MV-4-11 (cell line): ENCODE measurements at regions not wholly inside any gene's neighbourhood (a gene's known extent, or its start where the extent isn't known, plus 50 kb on each side); places are given as distances from the start of the nearest gene placed in this dataset.

ENCODE experiments used
- DNase-seq: peaks from one replicate; lab custom pipeline; 2025; lab: John Stamatoyannopoulos, UW

DNA sequence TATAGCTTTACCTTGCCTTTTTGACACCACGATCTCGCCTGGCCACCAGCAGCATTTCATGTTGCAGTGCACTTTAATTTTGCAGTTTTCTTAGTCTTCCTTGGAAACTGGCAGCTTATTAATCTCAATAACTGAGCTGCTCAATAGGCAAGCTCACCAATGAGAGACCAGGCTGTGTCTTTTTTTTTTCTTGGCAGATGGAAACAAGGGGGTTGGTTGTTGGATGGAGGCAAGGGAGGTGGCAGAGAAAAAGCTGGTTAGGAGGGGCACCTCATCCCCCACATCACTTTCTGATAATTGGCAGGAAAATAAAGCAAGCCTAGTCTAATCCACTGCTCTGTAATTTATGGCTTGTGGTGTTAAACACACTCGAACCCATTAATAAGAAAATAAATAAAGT is 324.5 kb upstream of the WWC1 start:
- DNase-seq: no peak

GRCh38 chr5:167967494-167968177 is 323.8 kb upstream of the WWC1 start:
- DNase-seq: no peak

DNA sequence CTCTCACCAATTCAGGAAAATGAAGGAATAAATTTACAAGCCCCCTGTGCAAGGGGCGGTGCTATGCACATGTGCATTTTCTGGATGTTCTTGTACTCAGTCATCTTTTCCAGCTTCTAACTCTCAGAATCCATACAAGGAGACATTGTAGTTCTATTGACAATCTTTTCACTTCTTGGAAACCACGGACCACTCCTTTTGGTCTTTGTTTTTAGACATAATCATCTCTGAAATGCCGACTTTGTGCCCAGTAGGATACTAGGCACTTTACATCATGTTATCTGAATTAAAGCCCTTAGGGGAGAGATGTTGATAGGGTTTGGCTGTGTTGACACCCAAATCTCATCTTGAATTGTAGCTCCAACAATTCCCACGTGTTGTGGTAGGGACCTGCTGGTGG is 322.6 kb upstream of the WWC1 start:
- no peak for DNase-seq

DNA sequence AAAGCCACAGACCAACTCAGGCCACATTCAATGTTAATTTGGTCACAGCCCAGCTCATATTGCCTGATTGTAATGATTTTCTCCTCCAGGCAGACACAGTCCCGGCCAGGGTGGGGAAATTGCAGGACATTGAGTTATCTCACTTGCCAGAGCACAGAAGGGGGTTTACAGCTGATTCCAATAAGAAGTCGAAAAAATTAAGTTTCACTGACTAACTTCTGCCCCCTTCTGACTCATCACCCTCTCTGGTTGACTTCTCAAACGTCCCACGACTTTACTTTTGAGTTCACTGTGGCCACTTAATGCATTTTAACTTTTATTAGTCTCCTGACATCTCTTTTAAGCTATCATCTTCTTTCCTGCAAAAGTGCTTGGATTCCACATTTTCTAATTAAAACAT is 321.4 kb upstream of the WWC1 start:
- DNase-seq: no peak

DNA sequence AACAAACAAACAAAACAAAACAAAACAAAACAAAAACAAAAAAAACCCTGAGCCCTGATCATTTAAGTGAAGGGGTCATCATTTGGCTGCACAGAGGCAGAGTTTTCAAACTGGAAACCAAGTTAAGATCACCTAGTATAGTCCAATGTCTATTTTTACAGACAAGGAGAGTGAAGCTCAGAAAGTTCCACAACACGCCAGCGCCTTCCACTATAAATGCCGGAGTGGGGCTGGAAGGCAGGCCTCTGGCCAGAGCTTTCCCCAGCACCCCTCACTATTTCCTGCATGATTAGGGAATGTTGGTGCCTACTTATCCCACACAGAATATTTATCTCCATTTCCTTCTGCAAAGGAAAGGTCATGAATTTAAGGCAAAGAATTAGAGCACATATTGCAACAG is 319.7 kb upstream of the WWC1 start:
- no peak for DNase-seq

DNA sequence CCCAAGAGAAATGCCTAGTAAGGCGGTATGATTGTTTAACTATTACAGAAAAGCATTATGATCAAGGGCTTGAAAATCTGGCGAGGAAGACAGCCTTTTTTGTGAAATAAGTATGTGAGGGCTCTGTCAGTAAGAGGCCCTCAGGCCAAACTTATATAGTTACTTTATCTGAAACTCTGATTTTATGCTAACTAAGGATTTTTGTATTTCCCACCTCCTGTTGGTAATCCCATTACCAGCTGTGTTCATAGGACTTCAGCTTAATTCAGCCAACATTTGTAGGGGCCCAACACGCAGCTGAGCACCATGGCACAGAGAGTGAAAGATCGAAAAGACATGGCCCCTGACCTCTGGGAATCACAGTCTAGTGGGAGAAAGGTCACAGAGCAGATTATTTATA is 318.3 kb upstream of the WWC1 start:
- no peak for DNase-seq

DNA sequence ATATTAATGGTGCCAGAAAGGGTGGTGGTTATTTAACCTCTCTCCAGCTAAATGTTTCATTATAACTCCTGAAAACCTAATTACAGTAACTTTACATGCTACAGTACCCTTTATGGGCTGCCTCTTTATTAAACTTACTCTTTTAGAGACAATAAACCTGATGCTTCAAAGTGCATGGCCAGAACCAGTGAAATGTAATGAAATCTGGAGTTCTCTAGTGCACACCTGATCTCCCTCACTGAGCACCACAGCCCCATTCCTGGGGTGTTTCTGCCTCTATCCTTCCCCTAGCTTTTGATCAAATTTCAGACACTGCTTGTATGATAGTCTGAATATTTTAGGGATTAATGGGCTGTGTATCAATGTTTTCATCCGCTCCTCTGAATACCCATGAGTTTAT is 306.5 kb upstream of the WWC1 start:
- no peak for DNase-seq

DNA sequence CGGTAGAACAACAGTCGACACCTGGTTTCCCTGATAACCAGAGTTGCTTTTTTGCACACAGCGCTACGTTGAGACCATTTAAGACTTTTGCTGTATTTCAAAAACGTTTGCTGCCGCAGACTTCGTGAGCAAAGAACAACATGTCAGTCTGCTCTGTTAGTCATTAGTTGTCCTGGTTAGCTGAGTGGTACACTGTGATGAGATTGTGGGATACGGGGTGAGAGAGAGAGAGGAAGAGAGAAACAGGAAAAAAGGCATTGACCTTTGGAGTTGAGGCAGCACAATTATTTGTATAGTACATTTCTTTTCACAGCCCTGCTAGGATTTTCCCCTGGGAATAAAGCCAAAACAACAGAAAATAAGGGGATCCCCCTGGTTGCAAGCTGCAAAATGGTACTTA is 306.1 kb upstream of the WWC1 start:
- DNase-seq: no peak

- no peak for DNase-seq
These were observed 303.8 kb upstream of the WWC1 start for GRCh38 chr5:167987490-167988280.

DNA sequence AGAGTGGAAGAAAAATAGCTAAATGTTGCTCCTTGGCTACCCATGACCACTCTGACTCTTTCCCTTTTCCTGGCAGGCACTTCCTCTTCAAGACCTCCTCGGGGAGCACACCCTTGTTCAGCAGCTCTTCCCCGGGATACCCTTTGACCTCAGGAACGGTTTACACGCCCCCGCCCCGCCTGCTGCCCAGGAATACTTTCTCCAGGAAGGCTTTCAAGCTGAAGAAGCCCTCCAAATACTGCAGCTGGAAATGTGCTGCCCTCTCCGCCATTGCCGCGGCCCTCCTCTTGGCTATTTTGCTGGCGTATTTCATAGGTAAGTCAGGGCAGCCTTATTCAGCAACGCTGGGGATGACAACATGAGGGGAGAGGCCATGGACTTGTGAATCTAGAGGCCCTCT is 298.6 kb upstream of the WWC1 start:
- no peak for DNase-seq

DNA sequence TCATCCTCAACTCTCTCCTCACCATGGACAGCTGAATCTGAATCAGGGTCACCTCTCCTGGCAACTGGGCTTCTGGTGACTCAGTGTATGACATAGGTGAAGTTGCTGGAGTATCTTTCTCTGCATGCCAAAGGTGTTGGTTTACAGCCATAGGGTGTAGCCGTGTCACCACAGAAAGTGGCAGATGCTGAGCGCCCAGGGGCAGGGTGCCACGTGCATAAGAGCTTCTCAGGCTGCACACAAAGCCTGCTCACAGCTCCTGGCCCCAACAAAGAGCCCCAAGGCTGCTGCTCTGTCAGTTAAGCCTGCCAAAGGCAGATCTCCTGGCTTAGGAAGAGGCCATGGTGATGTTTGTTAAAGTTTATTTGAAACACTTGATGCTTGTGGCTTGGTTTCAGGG is 297.7 kb upstream of the WWC1 start:
- no peak for DNase-seq

DNA sequence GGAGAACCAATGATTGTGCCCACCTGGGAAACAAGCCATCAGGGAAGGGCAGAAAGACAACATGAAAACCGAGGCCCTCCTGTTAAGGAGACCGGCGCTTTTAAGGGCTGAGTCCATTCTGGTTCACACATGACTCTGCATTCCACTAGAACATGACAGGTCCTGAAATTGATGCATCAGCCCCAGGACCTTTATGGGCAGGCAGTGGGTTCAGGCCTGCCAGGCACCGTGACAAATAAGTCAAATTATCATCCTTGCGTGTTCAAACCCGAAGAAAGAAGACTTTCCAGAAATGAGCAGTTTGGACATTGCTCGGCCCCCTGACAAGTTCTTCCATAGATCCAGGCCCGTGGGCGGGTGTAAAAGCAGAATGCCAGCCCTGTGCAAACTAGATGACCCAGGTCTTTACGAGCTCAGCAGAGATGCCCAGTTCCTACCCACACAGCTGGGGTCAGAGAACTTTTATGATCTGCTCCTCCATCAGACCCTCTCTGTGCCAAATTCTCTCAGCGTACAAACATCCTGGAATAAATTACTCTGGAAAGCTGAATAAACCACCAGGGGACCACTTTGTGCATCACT is 295.5 kb upstream of the WWC1 start:
- no peak for DNase-seq

GRCh38 chr5:167998148-167998767 is 293.2 kb upstream of the WWC1 start:
- no peak for DNase-seq

- DNase-seq: no peak
These were observed 292.3 kb upstream of the WWC1 start for GRCh38 chr5:167999182-167999581.

DNA sequence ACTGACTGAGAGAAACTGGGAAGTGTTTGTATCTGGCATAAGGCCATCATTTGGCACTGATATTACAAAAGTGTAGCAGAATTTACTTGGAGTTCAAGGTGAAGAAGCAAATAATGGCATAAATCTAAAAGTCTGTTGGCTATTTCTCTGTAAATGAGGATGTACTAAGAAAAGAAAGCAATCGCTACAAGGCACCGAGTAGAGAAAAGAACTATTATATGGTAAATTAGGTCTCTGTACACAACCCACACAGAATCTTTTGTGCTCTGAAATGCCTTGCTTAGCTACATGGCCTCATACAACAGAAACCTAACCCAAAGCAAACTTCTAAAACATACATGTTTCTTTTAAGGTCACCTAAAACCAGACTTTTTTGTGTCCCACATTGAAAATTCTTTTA is 290.1 kb upstream of the WWC1 start:
- DNase-seq: no peak

- DNase-seq: no peak
These were observed 289.3 kb upstream of the WWC1 start for GRCh38 chr5:168002116-168002515.

- no peak for DNase-seq
These were observed 286.4 kb upstream of the WWC1 start for GRCh38 chr5:168005093-168005492.

DNA sequence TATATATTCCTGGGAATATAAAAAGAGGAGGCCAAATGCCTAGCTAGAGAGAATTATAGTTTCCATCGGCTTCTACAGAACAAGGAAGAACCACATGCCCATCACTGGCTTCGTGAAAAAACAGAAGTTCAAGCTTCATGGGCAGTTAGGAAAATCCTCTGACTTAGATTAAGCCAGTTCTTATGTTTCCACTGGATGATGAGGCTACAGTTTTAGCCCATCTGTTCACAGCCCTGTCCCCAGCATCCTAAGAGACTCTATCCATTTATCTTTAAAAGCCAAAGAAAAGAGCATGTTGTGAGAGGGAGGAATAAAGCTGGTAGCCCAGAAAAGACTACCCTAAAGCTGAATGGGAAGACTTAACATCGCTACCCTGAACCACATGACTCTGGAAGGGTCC is 285.5 kb upstream of the WWC1 start:
- no peak for DNase-seq

GRCh38 chr5:168006456-168007130 is 284.9 kb upstream of the WWC1 start:
- DNase-seq: no peak

DNA sequence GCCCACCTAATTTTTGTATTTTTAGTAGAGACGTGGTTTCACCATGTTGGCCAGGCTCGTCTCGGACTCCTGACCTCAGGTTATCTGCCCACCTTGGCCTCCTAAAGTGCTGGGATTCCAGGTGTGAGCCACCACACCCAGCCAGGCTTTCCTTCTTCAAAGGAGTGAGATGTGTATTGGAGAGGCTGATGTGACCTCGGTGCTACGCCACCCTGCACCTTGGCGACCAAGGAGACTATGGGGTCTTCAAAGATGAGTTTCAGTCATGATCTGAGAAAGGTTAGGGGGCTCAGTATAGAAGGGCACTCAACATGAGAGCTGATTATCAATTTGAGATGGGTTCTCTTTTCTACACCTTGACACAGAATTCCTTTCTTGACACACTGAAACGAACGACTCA is 284.2 kb upstream of the WWC1 start:
- no peak for DNase-seq

GRCh38 chr5:168008555-168008954 is 282.9 kb upstream of the WWC1 start:
- DNase-seq: no peak

- no peak for DNase-seq
These were observed 280.3 kb upstream of the WWC1 start for GRCh38 chr5:168011096-168011495.
